ENCODE measurements at regions not wholly inside any gene's neighbourhood (a gene's known extent, or its start where the extent isn't known, plus 50 kb on each side); places are given as distances from the start of the nearest gene placed in this dataset.
A peak's percentile ranks its signal among the peaks of the same experiment; 100 is the strongest.

DNA sequence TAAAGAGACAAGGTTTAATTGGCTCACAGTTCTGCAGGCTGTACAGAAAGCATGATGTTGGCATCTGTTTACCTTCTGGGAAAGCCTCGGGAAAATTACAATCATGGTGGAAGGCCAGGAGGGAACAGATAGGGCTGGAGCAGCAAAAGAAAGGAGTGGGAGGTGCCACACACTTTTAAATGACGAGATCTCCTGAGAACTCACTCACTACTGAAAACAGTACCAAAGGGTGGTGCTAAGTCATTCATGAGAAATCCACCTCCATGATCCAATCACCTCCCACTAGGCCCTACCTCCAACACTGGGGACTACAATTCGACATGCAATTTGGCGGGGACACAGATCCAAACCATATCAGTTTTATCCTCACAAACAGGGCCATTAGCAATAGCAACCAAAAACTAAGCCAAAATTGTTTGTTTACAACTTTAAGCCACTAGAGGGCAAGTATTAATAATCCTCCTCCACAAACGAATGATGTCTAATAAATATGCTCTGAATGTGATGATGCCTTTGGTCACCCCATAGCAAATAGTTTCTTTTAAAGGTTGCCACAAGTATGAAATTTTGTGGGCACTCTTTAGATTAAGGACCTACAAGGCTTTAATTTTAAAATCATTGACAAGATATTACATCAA is 129.2 kb upstream of the NRBF2 start:
- peak; percentile 45 for TF ChIP-seq CTCF (conservative IDR thresholded peaks at IDR 0.05)
- H3K27ac ChIP-seq: no peak overlapping the region

DNA sequence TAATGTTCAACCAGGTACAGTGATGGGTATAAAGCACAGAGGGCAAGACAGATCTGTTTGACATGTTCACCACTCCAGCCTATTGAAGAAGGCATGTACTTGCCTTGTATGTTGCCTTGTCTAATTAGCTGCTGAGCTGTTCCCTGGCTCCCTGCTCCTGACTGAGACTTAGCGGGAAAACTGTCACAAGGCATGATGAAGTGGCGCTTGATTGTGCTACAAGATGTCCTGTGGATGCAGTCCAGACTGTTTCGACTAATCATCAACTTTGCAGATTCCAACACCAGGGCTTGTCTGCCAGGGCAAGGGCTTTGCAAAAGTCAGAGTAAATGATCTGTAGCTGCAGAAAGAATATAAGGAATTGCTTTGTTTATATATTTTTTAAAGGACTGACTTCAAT is 136.2 kb upstream of the NRBF2 start:
- H3K27ac ChIP-seq: no peak overlapping the region
- no peak for TF ChIP-seq CTCF (conservative IDR thresholded peaks at IDR 0.05)

GRCh38 chr10:62996516-62996915 is 136.6 kb upstream of the NRBF2 start:
- H3K27ac ChIP-seq: no peak overlapping the region
- no peak for TF ChIP-seq CTCF (conservative IDR thresholded peaks at IDR 0.05)

DNA sequence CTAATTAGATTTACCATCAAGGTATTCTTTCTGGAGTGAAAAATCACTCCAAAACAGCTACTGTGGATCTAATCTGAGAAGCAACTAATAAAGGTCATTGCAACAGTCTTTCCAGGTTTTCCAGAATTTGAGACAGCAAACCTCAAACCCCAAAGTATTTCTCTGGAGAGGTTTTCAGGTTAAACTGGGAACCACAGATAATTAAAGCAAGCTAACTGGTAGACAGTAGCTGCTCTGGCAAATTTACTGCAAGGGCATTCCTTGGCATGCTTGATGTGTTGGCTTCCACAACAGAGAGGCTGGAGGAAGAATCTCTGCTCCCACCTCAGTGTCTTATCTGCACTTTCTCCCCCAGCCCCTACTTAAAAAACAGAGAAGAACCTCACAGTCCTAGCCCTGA is 140.0 kb upstream of the NRBF2 start:
- no peak overlapping the region for H3K27ac ChIP-seq
- TF ChIP-seq CTCF (conservative IDR thresholded peaks at IDR 0.05): no peak

- no peak overlapping the region for H3K27ac ChIP-seq
These were observed 140.9 kb upstream of the NRBF2 start for GRCh38 chr10:62992145-62992721.

DNA sequence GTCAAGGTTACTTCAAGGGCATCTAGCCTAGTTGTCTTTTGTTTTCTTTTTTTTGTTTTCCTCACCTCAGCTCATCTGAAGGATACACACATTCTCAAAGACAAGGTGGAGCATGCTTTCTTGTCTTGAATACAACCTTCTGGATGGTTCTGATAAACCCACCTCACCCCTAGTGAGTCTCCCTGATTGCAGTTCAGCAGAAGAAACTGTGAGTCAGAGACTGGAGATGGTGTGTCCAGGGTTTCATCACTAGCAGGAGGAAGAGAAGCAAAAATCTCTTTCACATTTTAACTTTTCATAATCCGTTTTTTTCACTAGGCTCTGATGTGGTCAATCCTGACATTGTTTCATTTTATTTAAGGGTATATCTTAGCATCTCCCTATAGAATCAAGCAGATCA is 143.0 kb upstream of the NRBF2 start:
- no peak for TF ChIP-seq CTCF (conservative IDR thresholded peaks at IDR 0.05)
- H3K27ac ChIP-seq: no peak overlapping the region

More at GRCh38 chr10:62992145-62992721, 140.9 kb upstream of the NRBF2 start:
- no peak for TF ChIP-seq CTCF (conservative IDR thresholded peaks at IDR 0.05)

- H3K27ac ChIP-seq: no peak overlapping the region
- TF ChIP-seq CTCF (conservative IDR thresholded peaks at IDR 0.05): no peak
These were observed 147.1 kb upstream of the NRBF2 start for GRCh38 chr10:62985807-62986600.
